Choroid plexus epithelial cell (primary cell): ENCODE measurements at regions not wholly inside any gene's neighbourhood (a gene's known extent, or its start where the extent isn't known, plus 50 kb on each side); places are given as distances from the start of the nearest gene placed in this dataset.

Experiments
- DNase-seq: peaks from one replicate; pipeline ENCODE4 v3.0.0-alpha.2; 2010; ENCODE audit warnings: low read depth
- H3K4me3 ChIP-seq: 2 replicates; pipeline ENCODE4 v1.5.1; 2011; ENCODE audit warnings: low read depth, mild to moderate bottlenecking, control low read depth, low read length, moderate library complexity
- CTCF ChIP-seq: conservative IDR thresholded peaks from 2 replicates; pipeline ENCODE4 v1.5.1; 2011; ENCODE audit warnings: low read depth, mild to moderate bottlenecking, control low read depth, inconsistent platforms, low read length, moderate library complexity

GRCh38 chr1:209406595-209406994 lies 176.9 kb upstream of the CAMK1G start:
- no peak for DNase-seq
- TF ChIP-seq CTCF, result no peak
- H3K4me3 ChIP-seq, result no peak overlapping the region

GRCh38 chr1:209409780-209410179 lies 173.7 kb upstream of the CAMK1G start:
- H3K4me3 ChIP-seq, result no peak overlapping the region
- DNase-seq, result peak; percentile 91
- TF ChIP-seq CTCF, result no peak

- no peak overlapping the region for H3K4me3 ChIP-seq
- TF ChIP-seq CTCF, result no peak
- peak; percentile 52 for DNase-seq
Measured at GRCh38 chr1:209411491-209411929, 172.0 kb upstream of the CAMK1G start.

GRCh38 chr1:209412036-209412435 lies 171.5 kb upstream of the CAMK1G start:
- TF ChIP-seq CTCF, result no peak
- peak; percentile 47 for DNase-seq
- no peak overlapping the region for H3K4me3 ChIP-seq

- no peak for TF ChIP-seq CTCF
- DNase-seq, result no peak
- H3K4me3 ChIP-seq, result no peak overlapping the region
Measured at GRCh38 chr1:209412566-209412965, 170.9 kb upstream of the CAMK1G start.

GRCh38 chr1:209413062-209413461 lies 170.5 kb upstream of the CAMK1G start:
- H3K4me3 ChIP-seq, result no peak overlapping the region
- DNase-seq, result no peak
- TF ChIP-seq CTCF, result no peak

GRCh38 chr1:209414803-209415329 lies 168.6 kb upstream of the CAMK1G start:
- no peak for TF ChIP-seq CTCF
- H3K4me3 ChIP-seq, result no peak overlapping the region
- DNase-seq, result no peak
